Ovary (tissue), 3 donors: ENCODE measurements at regions not wholly inside any gene's neighbourhood (a gene's known extent, or its start where the extent isn't known, plus 50 kb on each side); places are given as distances from the start of the nearest gene placed in this dataset.
"Not testable (repeated sequence)": the region's sequence is repeated elsewhere in the genome, so short reads cannot be mapped to it uniquely, and the experiment has no call there.

Source experiments
- POLR2A ChIP-seq: fragments of 450-650 bp; IDR thresholded peaks from one replicate; pipeline ENCODE4 v1.6.1; 2017; ENCODE audit warnings: antibody characterized with exemption, mild to moderate bottlenecking, moderate library complexity
- TF ChIP-seq, protein P1 (sequence below), 3 donors: fragments of 450-650 bp in 2 of 3; fragments of 200-600 bp in 1 of 3; IDR thresholded peaks; one replicate each; pipeline versions ENCODE4 v1.5.1 to v1.8.0; 2016 to 2022; ENCODE audit warnings: antibody characterized with exemption in 3 of 3, mild to moderate bottlenecking in 1 of 3
- donor health status: DM: no; HTN: no; CAD: no.

DNA sequence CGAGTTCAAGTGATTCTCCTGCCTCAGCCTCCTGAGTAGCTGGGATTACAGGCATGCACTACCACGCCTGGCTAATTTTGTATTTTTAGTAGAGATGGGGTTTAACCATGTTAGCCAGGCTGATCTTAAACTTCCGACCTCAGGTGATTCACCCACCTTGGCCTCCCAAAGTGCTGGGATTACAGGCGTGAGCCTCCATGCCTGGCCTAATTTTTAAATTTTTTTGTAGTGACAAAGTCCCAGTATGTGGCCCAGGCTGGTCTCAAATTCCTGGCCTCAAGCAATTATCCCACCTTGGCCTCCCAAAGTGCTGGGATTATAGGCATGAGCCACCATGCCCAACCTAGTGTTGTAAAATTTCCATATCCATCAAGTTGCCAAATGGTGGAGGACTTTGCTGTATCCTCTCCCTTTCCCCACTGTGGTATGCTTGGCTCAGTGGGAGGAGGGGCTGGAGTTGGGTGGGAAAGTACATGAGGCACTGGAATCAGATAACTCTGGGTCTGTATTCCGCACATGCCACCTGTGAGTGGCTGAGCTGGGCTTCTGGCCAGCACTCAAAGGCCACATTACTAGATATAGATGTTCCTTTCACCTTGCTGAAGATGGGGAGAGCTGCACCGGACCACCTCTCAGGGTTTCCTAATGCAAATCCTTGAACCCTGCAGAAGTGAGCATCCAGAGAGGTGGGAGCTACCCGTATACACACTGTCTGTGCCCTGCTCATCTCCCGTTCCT lies 252.6 kb downstream of the GOLGA6L6 start:
- TF ChIP-seq, protein P1, sequence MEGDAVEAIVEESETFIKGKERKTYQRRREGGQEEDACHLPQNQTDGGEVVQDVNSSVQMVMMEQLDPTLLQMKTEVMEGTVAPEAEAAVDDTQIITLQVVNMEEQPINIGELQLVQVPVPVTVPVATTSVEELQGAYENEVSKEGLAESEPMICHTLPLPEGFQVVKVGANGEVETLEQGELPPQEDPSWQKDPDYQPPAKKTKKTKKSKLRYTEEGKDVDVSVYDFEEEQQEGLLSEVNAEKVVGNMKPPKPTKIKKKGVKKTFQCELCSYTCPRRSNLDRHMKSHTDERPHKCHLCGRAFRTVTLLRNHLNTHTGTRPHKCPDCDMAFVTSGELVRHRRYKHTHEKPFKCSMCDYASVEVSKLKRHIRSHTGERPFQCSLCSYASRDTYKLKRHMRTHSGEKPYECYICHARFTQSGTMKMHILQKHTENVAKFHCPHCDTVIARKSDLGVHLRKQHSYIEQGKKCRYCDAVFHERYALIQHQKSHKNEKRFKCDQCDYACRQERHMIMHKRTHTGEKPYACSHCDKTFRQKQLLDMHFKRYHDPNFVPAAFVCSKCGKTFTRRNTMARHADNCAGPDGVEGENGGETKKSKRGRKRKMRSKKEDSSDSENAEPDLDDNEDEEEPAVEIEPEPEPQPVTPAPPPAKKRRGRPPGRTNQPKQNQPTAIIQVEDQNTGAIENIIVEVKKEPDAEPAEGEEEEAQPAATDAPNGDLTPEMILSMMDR (IDR thresholded peaks at IDR 0.05) = not testable (repeated sequence)
- TF ChIP-seq POLR2A = not testable (repeated sequence)
